Prostate gland (tissue), 2 donors: ENCODE measurements at regions not wholly inside any gene's neighbourhood (a gene's known extent, or its start where the extent isn't known, plus 50 kb on each side); places are given as distances from the start of the nearest gene placed in this dataset.

Experiments used
- POLR2A ChIP-seq: fragments of 450-650 bp; IDR thresholded peaks from one replicate; pipeline ENCODE4 v1.6.1; 2016; ENCODE audit warnings: antibody characterized with exemption, mild to moderate bottlenecking
- POLR2AphosphoS5 ChIP-seq: sonication (generic); formaldehyde crosslinking; IDR thresholded peaks from one replicate; pipeline ENCODE4 v1.6.1; 2017; ENCODE audit warnings: antibody characterized with exemption
- TF ChIP-seq, protein P1 (sequence below), 4 experiments: fragments of 200-600 bp in 2 of 4; fragments of 450-650 bp in 2 of 4; sonication (generic) in 2 of 4; IDR thresholded peaks; 1 replicate in 3 of 4; 2 replicates in 1 of 4; pipeline ENCODE4 v1.5.1; 2016 to 2019; ENCODE audit warnings: antibody characterized with exemption in 4 of 4, mild to moderate bottlenecking in 2 of 4, moderate library complexity in 2 of 4

- TF ChIP-seq, protein P1, sequence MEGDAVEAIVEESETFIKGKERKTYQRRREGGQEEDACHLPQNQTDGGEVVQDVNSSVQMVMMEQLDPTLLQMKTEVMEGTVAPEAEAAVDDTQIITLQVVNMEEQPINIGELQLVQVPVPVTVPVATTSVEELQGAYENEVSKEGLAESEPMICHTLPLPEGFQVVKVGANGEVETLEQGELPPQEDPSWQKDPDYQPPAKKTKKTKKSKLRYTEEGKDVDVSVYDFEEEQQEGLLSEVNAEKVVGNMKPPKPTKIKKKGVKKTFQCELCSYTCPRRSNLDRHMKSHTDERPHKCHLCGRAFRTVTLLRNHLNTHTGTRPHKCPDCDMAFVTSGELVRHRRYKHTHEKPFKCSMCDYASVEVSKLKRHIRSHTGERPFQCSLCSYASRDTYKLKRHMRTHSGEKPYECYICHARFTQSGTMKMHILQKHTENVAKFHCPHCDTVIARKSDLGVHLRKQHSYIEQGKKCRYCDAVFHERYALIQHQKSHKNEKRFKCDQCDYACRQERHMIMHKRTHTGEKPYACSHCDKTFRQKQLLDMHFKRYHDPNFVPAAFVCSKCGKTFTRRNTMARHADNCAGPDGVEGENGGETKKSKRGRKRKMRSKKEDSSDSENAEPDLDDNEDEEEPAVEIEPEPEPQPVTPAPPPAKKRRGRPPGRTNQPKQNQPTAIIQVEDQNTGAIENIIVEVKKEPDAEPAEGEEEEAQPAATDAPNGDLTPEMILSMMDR (IDR thresholded peaks at IDR 0.05) = no peak
- TF ChIP-seq POLR2AphosphoS5 (no peak), POLR2A (no peak)
These were observed 337.9 kb upstream of the SORCS1 start for GRCh38 chr10:107502229-107502985.
